ENCODE measurements at regions not wholly inside any gene's neighbourhood (a gene's known extent, or its start where the extent isn't known, plus 50 kb on each side); places are given as distances from the start of the nearest gene placed in this dataset.

DNA sequence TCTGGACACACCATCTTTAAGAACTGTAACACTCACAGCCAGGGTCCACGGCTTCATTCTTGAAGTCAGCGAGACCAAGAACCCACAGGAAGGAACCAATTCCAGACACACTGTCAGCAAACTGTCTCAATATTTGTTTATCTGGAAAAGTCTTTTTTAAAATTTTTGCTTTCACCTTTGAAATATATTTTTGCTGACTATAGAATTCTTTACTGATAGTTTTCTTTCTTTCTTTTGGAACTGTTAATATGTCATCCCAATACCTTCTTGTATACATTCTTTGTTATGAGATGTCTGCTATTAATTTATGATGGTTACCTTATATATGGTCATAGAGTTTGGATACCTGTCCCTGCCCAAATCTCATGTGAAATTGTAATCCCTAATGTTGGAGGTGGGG, 145.1 kb upstream of the IRX4 start:
- TF ChIP-seq ZNF331 (CRISPR knock-in tag; IDR thresholded peaks at IDR 0.05; ENCODE audit: low read depth) (no peak), EZH2phosphoT487 (IDR thresholded peaks at IDR 0.05; ENCODE audit: unreplicated experiment) (no peak), ZNF114 (CRISPR knock-in tag; IDR thresholded peaks at IDR 0.05) (no peak), STAT1 (IDR thresholded peaks at IDR 0.05; ENCODE audit: unreplicated experiment) (no peak), NANOG (IDR thresholded peaks at IDR 0.05; ENCODE audit: borderline replicate concordance) (no peak)
- TF ChIP-seq, protein P1, sequence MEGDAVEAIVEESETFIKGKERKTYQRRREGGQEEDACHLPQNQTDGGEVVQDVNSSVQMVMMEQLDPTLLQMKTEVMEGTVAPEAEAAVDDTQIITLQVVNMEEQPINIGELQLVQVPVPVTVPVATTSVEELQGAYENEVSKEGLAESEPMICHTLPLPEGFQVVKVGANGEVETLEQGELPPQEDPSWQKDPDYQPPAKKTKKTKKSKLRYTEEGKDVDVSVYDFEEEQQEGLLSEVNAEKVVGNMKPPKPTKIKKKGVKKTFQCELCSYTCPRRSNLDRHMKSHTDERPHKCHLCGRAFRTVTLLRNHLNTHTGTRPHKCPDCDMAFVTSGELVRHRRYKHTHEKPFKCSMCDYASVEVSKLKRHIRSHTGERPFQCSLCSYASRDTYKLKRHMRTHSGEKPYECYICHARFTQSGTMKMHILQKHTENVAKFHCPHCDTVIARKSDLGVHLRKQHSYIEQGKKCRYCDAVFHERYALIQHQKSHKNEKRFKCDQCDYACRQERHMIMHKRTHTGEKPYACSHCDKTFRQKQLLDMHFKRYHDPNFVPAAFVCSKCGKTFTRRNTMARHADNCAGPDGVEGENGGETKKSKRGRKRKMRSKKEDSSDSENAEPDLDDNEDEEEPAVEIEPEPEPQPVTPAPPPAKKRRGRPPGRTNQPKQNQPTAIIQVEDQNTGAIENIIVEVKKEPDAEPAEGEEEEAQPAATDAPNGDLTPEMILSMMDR (conservative IDR thresholded peaks at IDR 0.05; ENCODE audit: low read depth in 2 of 2) = no peak
- peaks cover 4% of the 10 kb centered on the region for H3K27me3 Mint-ChIP-seq (ENCODE audit: insufficient read depth, low read depth, poor library complexity)
- peaks cover 6% of the 10 kb centered on the region; the same call in 1 of the 3 replicates for H3K9me3 Mint-ChIP-seq
- Histone ChIP-seq H3K9me2 (ENCODE audit: insufficient read depth) (no peaks in the 10 kb centered on the region), H3K27me3 (ENCODE audit: insufficient read depth) (no peaks in the 10 kb centered on the region), H4K20me1 (replicated peaks; ENCODE audit: insufficient read depth) (no peaks in the 10 kb centered on the region), H3K27ac (ENCODE audit: low read depth) (no peak overlapping the region), H3F3A (replicated peaks; ENCODE audit: low read depth) (no peaks in the 10 kb centered on the region), H3K36me3 (ENCODE audit: insufficient read depth) (no peaks in the 10 kb centered on the region), H3K4me1 (ENCODE audit: insufficient read depth) (no peaks in the 10 kb centered on the region), H3K4me2 (no peak overlapping the region), H3K79me2 (replicated peaks; ENCODE audit: insufficient read depth) (no peaks in the 10 kb centered on the region), H3K4me3 (no peak overlapping the region), H2AFZ (no peak overlapping the region)
- no peak overlapping the region for H3K4me3 Mint-ChIP-seq
- H3K4me1 Mint-ChIP-seq = peaks cover 8% of the 10 kb centered on the region
- no peak overlapping the region for H3K27ac Mint-ChIP-seq
- ATAC-seq (no peak), DNase-seq (ENCODE audit: low spot score) (no peak)
- no peaks in the 10 kb centered on the region for H3K36me3 Mint-ChIP-seq (ENCODE audit: low read depth)

DNA sequence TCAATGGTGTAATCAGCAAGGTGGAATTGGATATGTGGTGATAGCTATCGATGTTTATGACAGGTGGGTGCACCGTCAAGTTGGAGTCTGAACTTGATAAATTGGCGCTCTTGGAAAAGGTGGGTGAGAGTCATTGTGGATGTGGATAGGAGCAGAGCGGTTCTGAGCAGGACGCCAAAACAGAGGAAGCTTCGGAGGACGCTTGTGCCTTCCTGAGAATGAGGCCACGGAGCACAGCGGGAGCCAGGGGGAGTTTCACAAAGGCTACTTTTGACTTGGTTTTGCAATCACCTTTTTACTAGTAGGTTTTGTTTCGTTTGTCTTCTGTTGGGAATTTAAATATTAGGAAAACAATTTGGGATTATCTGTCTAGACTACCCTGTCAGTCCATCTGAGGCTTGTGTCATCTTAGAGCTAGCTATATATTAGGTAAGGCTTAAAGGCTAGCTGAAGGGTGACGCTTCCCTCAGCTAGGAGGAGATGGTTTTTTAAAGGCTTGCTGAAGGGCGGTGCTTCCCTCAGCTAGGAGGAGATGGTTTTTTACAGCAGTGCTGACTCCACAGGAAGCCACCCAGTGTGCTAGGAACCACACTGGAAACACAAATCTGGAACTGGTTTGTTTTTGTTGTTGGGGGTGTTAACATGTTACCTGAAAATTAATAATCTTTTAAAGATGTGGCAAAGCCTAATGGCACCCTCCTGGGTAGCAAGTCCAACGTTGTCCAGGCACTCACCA, 142.4 kb upstream of the IRX4 start:
- no peak overlapping the region for H3K4me3 Mint-ChIP-seq
- H3K27me3 Mint-ChIP-seq (ENCODE audit: insufficient read depth, low read depth, poor library complexity) = peaks cover 2% of the 10 kb centered on the region
- peaks cover 6% of the 10 kb centered on the region; the same call in 1 of the 3 replicates for H3K9me3 Mint-ChIP-seq
- no peaks in the 10 kb centered on the region for H3K79me2 ChIP-seq (replicated peaks; ENCODE audit: insufficient read depth)
- H4K20me1 ChIP-seq (replicated peaks; ENCODE audit: insufficient read depth) = no peaks in the 10 kb centered on the region
- H3K27me3 ChIP-seq (ENCODE audit: insufficient read depth) = no peaks in the 10 kb centered on the region
- peaks cover 3% of the 10 kb centered on the region for H3K4me1 Mint-ChIP-seq
- H3K36me3 ChIP-seq (ENCODE audit: insufficient read depth) = no peaks in the 10 kb centered on the region
- no peaks in the 10 kb centered on the region for H3K9me2 ChIP-seq (ENCODE audit: insufficient read depth)
- no peak overlapping the region for H3K27ac ChIP-seq (ENCODE audit: low read depth)
- no peak for TF ChIP-seq CREB1 (CRISPR knock-in tag; IDR thresholded peaks at IDR 0.05; ENCODE audit: low read depth)
- TF ChIP-seq, protein P2, sequence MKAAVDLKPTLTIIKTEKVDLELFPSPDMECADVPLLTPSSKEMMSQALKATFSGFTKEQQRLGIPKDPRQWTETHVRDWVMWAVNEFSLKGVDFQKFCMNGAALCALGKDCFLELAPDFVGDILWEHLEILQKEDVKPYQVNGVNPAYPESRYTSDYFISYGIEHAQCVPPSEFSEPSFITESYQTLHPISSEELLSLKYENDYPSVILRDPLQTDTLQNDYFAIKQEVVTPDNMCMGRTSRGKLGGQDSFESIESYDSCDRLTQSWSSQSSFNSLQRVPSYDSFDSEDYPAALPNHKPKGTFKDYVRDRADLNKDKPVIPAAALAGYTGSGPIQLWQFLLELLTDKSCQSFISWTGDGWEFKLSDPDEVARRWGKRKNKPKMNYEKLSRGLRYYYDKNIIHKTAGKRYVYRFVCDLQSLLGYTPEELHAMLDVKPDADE (IDR thresholded peaks at IDR 0.05) = no peak
- TF ChIP-seq EZH2 (IDR thresholded peaks at IDR 0.05; ENCODE audit: low read depth, unreplicated experiment) = no peak
- TF ChIP-seq ZNF331 (CRISPR knock-in tag; IDR thresholded peaks at IDR 0.05; ENCODE audit: low read depth) = no peak
- TF ChIP-seq POLR2AphosphoS5 (IDR thresholded peaks at IDR 0.05; ENCODE audit: low read depth) = no peak
- no peak for TF ChIP-seq STAT1 (IDR thresholded peaks at IDR 0.05; ENCODE audit: unreplicated experiment)
- no peak for TF ChIP-seq JUNB (IDR thresholded peaks at IDR 0.05; ENCODE audit: unreplicated experiment)
- TF ChIP-seq, protein P3, sequence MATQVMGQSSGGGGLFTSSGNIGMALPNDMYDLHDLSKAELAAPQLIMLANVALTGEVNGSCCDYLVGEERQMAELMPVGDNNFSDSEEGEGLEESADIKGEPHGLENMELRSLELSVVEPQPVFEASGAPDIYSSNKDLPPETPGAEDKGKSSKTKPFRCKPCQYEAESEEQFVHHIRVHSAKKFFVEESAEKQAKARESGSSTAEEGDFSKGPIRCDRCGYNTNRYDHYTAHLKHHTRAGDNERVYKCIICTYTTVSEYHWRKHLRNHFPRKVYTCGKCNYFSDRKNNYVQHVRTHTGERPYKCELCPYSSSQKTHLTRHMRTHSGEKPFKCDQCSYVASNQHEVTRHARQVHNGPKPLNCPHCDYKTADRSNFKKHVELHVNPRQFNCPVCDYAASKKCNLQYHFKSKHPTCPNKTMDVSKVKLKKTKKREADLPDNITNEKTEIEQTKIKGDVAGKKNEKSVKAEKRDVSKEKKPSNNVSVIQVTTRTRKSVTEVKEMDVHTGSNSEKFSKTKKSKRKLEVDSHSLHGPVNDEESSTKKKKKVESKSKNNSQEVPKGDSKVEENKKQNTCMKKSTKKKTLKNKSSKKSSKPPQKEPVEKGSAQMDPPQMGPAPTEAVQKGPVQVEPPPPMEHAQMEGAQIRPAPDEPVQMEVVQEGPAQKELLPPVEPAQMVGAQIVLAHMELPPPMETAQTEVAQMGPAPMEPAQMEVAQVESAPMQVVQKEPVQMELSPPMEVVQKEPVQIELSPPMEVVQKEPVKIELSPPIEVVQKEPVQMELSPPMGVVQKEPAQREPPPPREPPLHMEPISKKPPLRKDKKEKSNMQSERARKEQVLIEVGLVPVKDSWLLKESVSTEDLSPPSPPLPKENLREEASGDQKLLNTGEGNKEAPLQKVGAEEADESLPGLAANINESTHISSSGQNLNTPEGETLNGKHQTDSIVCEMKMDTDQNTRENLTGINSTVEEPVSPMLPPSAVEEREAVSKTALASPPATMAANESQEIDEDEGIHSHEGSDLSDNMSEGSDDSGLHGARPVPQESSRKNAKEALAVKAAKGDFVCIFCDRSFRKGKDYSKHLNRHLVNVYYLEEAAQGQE (IDR thresholded peaks at IDR 0.05; ENCODE audit: unreplicated experiment) = no peak
- peak overlapping the region; percentile 11; the same call in 1 of the 2 replicates for H2AFZ ChIP-seq
- H3K27ac Mint-ChIP-seq = no peak overlapping the region
- no peaks in the 10 kb centered on the region for H3K4me1 ChIP-seq (ENCODE audit: insufficient read depth)
- H3K4me3 ChIP-seq = no peak overlapping the region
- ATAC-seq (peak; percentile 62), DNase-seq (ENCODE audit: low spot score) (peak; percentile 27)
- no peaks in the 10 kb centered on the region for H3K36me3 Mint-ChIP-seq (ENCODE audit: low read depth)
- no peak overlapping the region for H3K4me2 ChIP-seq
- H3F3A ChIP-seq (replicated peaks; ENCODE audit: low read depth) = no peaks in the 10 kb centered on the region

Measured in GM23338 (cell line).